Vagina (tissue), 2 donors: ENCODE measurements at regions not wholly inside any gene's neighbourhood (a gene's known extent, or its start where the extent isn't known, plus 50 kb on each side); places are given as distances from the start of the nearest gene placed in this dataset.

ENCODE experiments used
- CTCF ChIP-seq, 3 experiments: fragments of 450-650 bp in 2 of 3; fragments of 200-600 bp in 1 of 3; sonication (generic) in 1 of 3; IDR thresholded peaks; one replicate each; pipeline ENCODE4 v1.5.1; 2017 to 2019; ENCODE audit warnings: antibody characterized with exemption in 3 of 3, mild to moderate bottlenecking in 2 of 3, moderate library complexity in 2 of 3
- POLR2A ChIP-seq, 2 donors: fragments of 450-650 bp; IDR thresholded peaks; one replicate each; pipeline ENCODE4 v1.6.1; 2017; ENCODE audit warnings: antibody characterized with exemption in 2 of 2, mild to moderate bottlenecking in 2 of 2, moderate library complexity in 2 of 2

GRCh38 chr4:15158406-15159091, 156.3 kb downstream of the CPEB2 start:
- TF ChIP-seq CTCF (IDR thresholded peaks at IDR 0.05): no peak
- no peak for TF ChIP-seq POLR2A (IDR thresholded peaks at IDR 0.05)
